LHCN-M2 (cell line): ENCODE measurements at regions not wholly inside any gene's neighbourhood (a gene's known extent, or its start where the extent isn't known, plus 50 kb on each side); places are given as distances from the start of the nearest gene placed in this dataset.

Experiments used
- DNase-seq: peaks from one replicate; pipeline ENCODE4 v3.0.0-alpha.2; 2012; ENCODE audit warnings: low read depth

GRCh38 chr1:221069986-221070385, 190.7 kb downstream of the HLX start:
- no peak for DNase-seq

GRCh38 chr1:221071777-221072176, 192.5 kb downstream of the HLX start:
- DNase-seq, result no peak

GRCh38 chr1:221072214-221072613, 193.0 kb downstream of the HLX start:
- no peak for DNase-seq

GRCh38 chr1:221074332-221074731, 195.1 kb downstream of the HLX start:
- DNase-seq, result no peak

- no peak for DNase-seq
Measured at GRCh38 chr1:221075911-221076310, 196.7 kb downstream of the HLX start.

GRCh38 chr1:221076391-221076811, 197.2 kb downstream of the HLX start:
- DNase-seq, result no peak

- DNase-seq, result no peak
Measured at GRCh38 chr1:221078260-221078965, 199.2 kb downstream of the HLX start.

- DNase-seq, result no peak
Measured at GRCh38 chr1:221083902-221084301, 204.7 kb downstream of the HLX start.

- no peak for DNase-seq
Measured at GRCh38 chr1:221084681-221085080, 205.4 kb downstream of the HLX start.

GRCh38 chr1:221085701-221086375, 206.6 kb downstream of the HLX start:
- no peak for DNase-seq

GRCh38 chr1:221087919-221088318, 208.7 kb downstream of the HLX start:
- DNase-seq, result no peak

- peak; percentile 32 for DNase-seq
Measured at GRCh38 chr1:221089273-221089672, 210.0 kb downstream of the HLX start.

- DNase-seq, result no peak
Measured at GRCh38 chr1:221089803-221090202, 210.6 kb downstream of the HLX start.

- DNase-seq, result no peak
Measured at GRCh38 chr1:221093903-221094791, 214.9 kb downstream of the HLX start.

GRCh38 chr1:221097479-221098281, 218.4 kb downstream of the HLX start:
- DNase-seq, result peak; percentile 98

- peak; percentile 48 for DNase-seq
Measured at GRCh38 chr1:221098471-221099405, 219.5 kb downstream of the HLX start.

GRCh38 chr1:221099747-221100595, 220.7 kb downstream of the HLX start:
- no peak for DNase-seq

- DNase-seq, result peak; percentile 91
Measured at GRCh38 chr1:221100611-221101010, 221.4 kb downstream of the HLX start.
